IMR-90 (cell line): ENCODE measurements at regions not wholly inside any gene's neighbourhood (a gene's known extent, or its start where the extent isn't known, plus 50 kb on each side); places are given as distances from the start of the nearest gene placed in this dataset.

Experiments used
- ATAC-seq: fragments of 200-7000 bp; cut with Tn5 transposase; 2 replicates; pipeline ENCODE4 v1.9.1; 2020; ENCODE audit warnings: low read depth, mild to moderate bottlenecking, moderate library complexity
- BruUV-seq: library from RNA; stranded (reverse); fragments of 400-500 nt; replicated peaks from 2 replicates; lab custom pipeline; 2021; lab: Mats Ljungman, UMichigan
- CTCF ChIA-PET: fragments of 300-600 bp; formaldehyde crosslinking; extraction: SDS; loops from one replicate; lab custom pipeline; 2021; ENCODE audit warnings: antibody characterized with exemption; lab: Yijun Ruan, JAX
- POLR2A ChIA-PET: fragments of 300-600 bp; sonication (Branson Sonifier 250); formaldehyde crosslinking; loops from one replicate; lab custom pipeline; 2022; ENCODE audit warnings: antibody characterized with exemption; ENCODE audit not compliant: unreplicated experiment; lab: Charles Lee
- DNase-seq: peaks from one replicate; pipeline ENCODE4 v3.0.0; 2013
- H2AFZ ChIP-seq: replicated peaks from 2 replicates; pipeline ENCODE3; 2013; ENCODE audit warnings: low read length, mild to moderate bottlenecking; ENCODE audit not compliant: poor library complexity
- H2AK5ac ChIP-seq: 2 replicates; pipeline ENCODE4 v1.6.1; 2013; ENCODE audit warnings: low read depth, low read length, inconsistent platforms
- H2AK9ac ChIP-seq: replicated peaks from 2 replicates; pipeline ENCODE3; 2013; ENCODE audit warnings: mild to moderate bottlenecking, low read depth, low read length, moderate library complexity; ENCODE audit not compliant: poor library complexity
- H2BK120ac ChIP-seq: 2 replicates; pipeline ENCODE4 v1.6.1; 2013; ENCODE audit warnings: low read depth, low read length, inconsistent platforms
- H2BK15ac ChIP-seq: 3 replicates; pipeline ENCODE4 v1.6.1; 2013; ENCODE audit warnings: low read depth, low read length, inconsistent platforms
- H2BK20ac ChIP-seq: 2 replicates; pipeline ENCODE4 v1.6.1; 2013; ENCODE audit warnings: low read depth, mild to moderate bottlenecking, inconsistent platforms, low read length, moderate library complexity
- H2BK5ac ChIP-seq: 2 replicates; pipeline ENCODE4 v1.6.1; 2013; ENCODE audit warnings: mild to moderate bottlenecking, low read depth, low read length, inconsistent platforms; ENCODE audit not compliant: poor library complexity, severe bottlenecking
- H3K14ac ChIP-seq: replicated peaks from 2 replicates; pipeline ENCODE4 v1.6.1; 2013; ENCODE audit warnings: low read depth, low read length, inconsistent platforms
- H3K18ac ChIP-seq: 2 replicates; pipeline ENCODE4 v1.6.1; 2013; ENCODE audit warnings: low read depth, low read length, control low read depth
- H3K23ac ChIP-seq: 2 replicates; pipeline ENCODE4 v1.6.1; 2013; ENCODE audit warnings: low read depth, low read length, inconsistent platforms
- H3K27ac ChIP-seq: 2 replicates; pipeline ENCODE4 v1.5.1; 2013; ENCODE audit warnings: mild to moderate bottlenecking, control low read depth, low read length; ENCODE audit not compliant: insufficient read depth
- H3K27me3 ChIP-seq: 2 replicates; pipeline ENCODE4 v1.6.1; 2013; ENCODE audit warnings: low read length; ENCODE audit not compliant: control insufficient read depth, insufficient read depth
- H3K36me3 ChIP-seq: 2 replicates; pipeline ENCODE4 v1.6.1; 2013; ENCODE audit warnings: low read length, mixed read lengths; ENCODE audit not compliant: control insufficient read depth, insufficient read depth
- H3K4ac ChIP-seq: 2 replicates; pipeline ENCODE4 v1.6.1; 2013; ENCODE audit warnings: low read depth, low read length, inconsistent platforms
- H3K4me1 ChIP-seq: 2 replicates; pipeline ENCODE4 v1.6.1; 2013; ENCODE audit warnings: low read length, mixed read lengths; ENCODE audit not compliant: control insufficient read depth, insufficient read depth
- H3K4me2 ChIP-seq: 2 replicates; pipeline ENCODE4 v1.6.1; 2013; ENCODE audit warnings: low read depth, mild to moderate bottlenecking, control low read depth, low read length, moderate library complexity
- H3K4me3 ChIP-seq: 2 replicates; pipeline ENCODE4 v1.5.1; 2013; ENCODE audit warnings: low read depth, mild to moderate bottlenecking, control low read depth, low read length, moderate library complexity; ENCODE audit not compliant: insufficient read depth
- H3K56ac ChIP-seq: 2 replicates; pipeline ENCODE4 v1.6.1; 2013; ENCODE audit warnings: low read length, inconsistent platforms; ENCODE audit not compliant: insufficient read depth; ENCODE audit errors: extremely low read depth
- H3K79me1 ChIP-seq, 2 experiments: 2 replicates each; pipeline ENCODE4 v1.6.1; 2013; ENCODE audit warnings: low read length in 2 of 2, inconsistent platforms in 1 of 2, low read depth in 1 of 2
- H3K9ac ChIP-seq: 2 replicates; pipeline ENCODE4 v1.6.1; 2013; ENCODE audit warnings: low read depth, low read length, control low read depth
- H3K9me1 ChIP-seq: 2 replicates; pipeline ENCODE4 v1.6.1; 2013; ENCODE audit warnings: low read length, inconsistent platforms; ENCODE audit not compliant: insufficient read depth
- H3K9me3 ChIP-seq: 2 replicates; pipeline ENCODE4 v1.6.1; 2013; ENCODE audit warnings: low read length; ENCODE audit not compliant: control insufficient read depth, insufficient read depth
- H4K20me1 ChIP-seq: 2 replicates; pipeline ENCODE4 v1.6.1; 2013; ENCODE audit warnings: low read length, inconsistent platforms; ENCODE audit not compliant: insufficient read depth
- H4K5ac ChIP-seq: 2 replicates; pipeline ENCODE4 v1.6.1; 2013; ENCODE audit warnings: mild to moderate bottlenecking, low read depth, low read length, control low read depth
- H4K8ac ChIP-seq, 2 experiments: 2 replicates each; pipeline ENCODE4 v1.6.1; 2013; ENCODE audit warnings: low read depth in 2 of 2, low read length in 2 of 2, control low read depth in 1 of 2, inconsistent platforms in 1 of 2
- H4K91ac ChIP-seq: 2 replicates; pipeline ENCODE4 v1.6.1; 2013; ENCODE audit warnings: low read depth, low read length, inconsistent platforms; ENCODE audit not compliant: insufficient read depth
- MXI1 ChIP-seq: IDR thresholded peaks from 2 replicates; pipeline ENCODE4 v1.6.1; 2012; ENCODE audit warnings: low read depth, mild to moderate bottlenecking, low read length, moderate library complexity, borderline replicate concordance
- WGBS, 2 experiments: methylation state at CpG; one replicate each; pipeline versions ENCODE4 v1.1.5 to v1.1.7; 2013; ENCODE audit warnings: missing lambda C conversion rate in 2 of 2; ENCODE audit not compliant: insufficient read length in 1 of 2; ENCODE audit errors: extremely low coverage in 2 of 2; 5-methylcytosine and 5-hydroxymethylcytosine counted together
- dilution Hi-C: fragments of 300-500 bp; cut with HindIII; formaldehyde crosslinking; loops from one replicate; pipeline ENCODE4 v1.14.3; 2018; ENCODE audit warnings: low sequenced_read_pairs; ENCODE audit not compliant: unreplicated experiment
- in situ Hi-C: fragments of 300-500 bp; cut with MboI; formaldehyde crosslinking; loops from 3 replicates; pipeline ENCODE4 v1.14.3; 2019; ENCODE audit warnings: low sequenced_read_pairs, inconsistent platforms, mixed read lengths
- intact Hi-C: fragments of 100-400 bp; cut with micrococcal nuclease; formaldehyde crosslinking; loops from 2 replicates; pipeline ENCODE4 v1.10.0; 2022

DNA sequence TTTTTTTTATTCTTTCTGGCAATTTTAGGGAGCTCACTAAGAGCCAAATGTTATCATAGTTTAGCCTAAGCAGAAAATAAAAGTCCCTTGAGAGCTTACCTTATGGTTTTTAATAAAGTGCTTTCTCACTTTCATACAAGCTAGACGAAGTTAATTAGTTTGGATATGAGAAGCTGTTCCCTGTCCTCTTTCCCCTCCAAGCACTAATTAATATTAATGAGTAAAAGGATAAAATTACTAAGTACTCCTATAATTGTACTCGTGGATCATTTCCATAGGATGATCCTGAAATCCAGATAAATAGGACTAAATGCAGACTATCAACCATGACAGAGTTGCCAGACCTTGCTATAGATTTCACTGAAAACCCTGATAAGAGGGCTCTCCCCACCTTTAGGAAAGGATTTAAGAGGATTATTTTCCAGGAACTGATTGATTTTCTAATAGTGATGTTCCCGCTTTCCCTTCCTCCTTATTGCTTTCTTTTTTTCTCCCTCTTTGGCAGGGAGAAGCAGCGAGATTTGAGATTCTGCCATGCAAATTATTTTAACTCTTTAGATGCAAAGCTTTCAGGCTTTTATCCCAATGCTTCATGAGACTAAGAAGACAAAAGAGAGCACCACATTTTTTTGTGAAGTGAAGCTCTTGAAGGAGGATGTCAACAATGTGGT is 58.3 kb upstream of the HECW1 start:
- no TSS peak for BruUV-seq
- H3K27me3 ChIP-seq = peaks cover 7% of the 10 kb centered on the region; the same call in 1 of the 2 replicates
- H3K9me1 ChIP-seq = no peaks in the 10 kb centered on the region
- no peaks in the 10 kb centered on the region for H3K9me3 ChIP-seq
- no peak overlapping the region for H4K5ac ChIP-seq
- H4K8ac ChIP-seq = no peak overlapping the region
- no peak overlapping the region for H3K9ac ChIP-seq
- no CpG with 5 or more reads among the region's 4 CpGs for WGBS, 2 experiments
- H4K91ac ChIP-seq = no peak overlapping the region
- H3K23ac ChIP-seq = no peak overlapping the region
- no peak overlapping the region for H3K27ac ChIP-seq
- in situ Hi-C loops = no loop called here
- no peak overlapping the region for H2BK15ac ChIP-seq
- H3K18ac ChIP-seq = no peak overlapping the region
- no peak overlapping the region for H2BK120ac ChIP-seq
- no peak overlapping the region for H2BK20ac ChIP-seq
- no peaks in the 10 kb centered on the region for H3K79me1 ChIP-seq
- no peak overlapping the region for H3K4me3 ChIP-seq
- no peak overlapping the region for H3K14ac ChIP-seq
- intact Hi-C loops = no loop called here
- H2AK9ac ChIP-seq = no peak overlapping the region
- H3K4me1 ChIP-seq = no peaks in the 10 kb centered on the region
- ChIA-PET POLR2A (no interaction called here), CTCF (no interaction called here)
- no peak for DNase-seq
- H2AFZ ChIP-seq = no peak overlapping the region
- H2AK5ac ChIP-seq = no peak overlapping the region
- H4K20me1 ChIP-seq = no peaks in the 10 kb centered on the region
- no peaks in the 10 kb centered on the region for H3K36me3 ChIP-seq
- dilution Hi-C loops = no loop called here
- ATAC-seq = no peak
- no peak overlapping the region for H3K4ac ChIP-seq
- H2BK5ac ChIP-seq = no peak overlapping the region
- H3K56ac ChIP-seq = no peak overlapping the region
- TF ChIP-seq MXI1 = no peak
- H3K4me2 ChIP-seq = no peak overlapping the region
